ENCODE measurements at regions not wholly inside any gene's neighbourhood (a gene's known extent, or its start where the extent isn't known, plus 50 kb on each side); places are given as distances from the start of the nearest gene placed in this dataset.

DNA sequence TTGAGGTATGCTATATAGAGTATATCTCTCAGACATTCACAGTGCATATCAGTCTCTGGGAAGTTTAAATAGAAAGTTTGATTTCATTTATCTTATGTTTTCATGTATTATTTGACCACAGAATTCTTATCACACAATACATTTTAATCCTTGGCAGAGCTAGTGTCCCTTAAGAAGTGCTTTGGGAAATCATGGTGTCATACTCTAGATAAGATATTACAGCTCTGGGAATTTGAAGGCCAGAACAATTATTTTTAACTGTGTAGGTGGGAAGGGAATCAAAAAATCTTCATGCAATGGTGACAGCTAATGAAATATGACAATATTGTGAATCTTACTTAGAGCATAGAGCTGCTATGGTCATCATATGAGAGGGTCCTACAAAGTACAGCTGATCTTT is 451.3 kb upstream of the FAM98A start:
- H4K8ac ChIP-seq (ENCODE audit: extremely low read depth, insufficient read depth, low read length) = no peak overlapping the region
- no peaks in the 10 kb centered on the region for H3K79me2 ChIP-seq (ENCODE audit: control insufficient read depth in 1 of 2, insufficient read depth in 2 of 2, low read length in 2 of 2)
- H2BK120ac ChIP-seq (replicated peaks; ENCODE audit: low read depth, low read length) = no peak overlapping the region
- no peaks in the 10 kb centered on the region for H3K9me3 ChIP-seq (ENCODE audit: insufficient read depth in 2 of 2, low read depth in 1 of 2, low read length in 1 of 2)
- TF ChIP-seq, protein P1, sequence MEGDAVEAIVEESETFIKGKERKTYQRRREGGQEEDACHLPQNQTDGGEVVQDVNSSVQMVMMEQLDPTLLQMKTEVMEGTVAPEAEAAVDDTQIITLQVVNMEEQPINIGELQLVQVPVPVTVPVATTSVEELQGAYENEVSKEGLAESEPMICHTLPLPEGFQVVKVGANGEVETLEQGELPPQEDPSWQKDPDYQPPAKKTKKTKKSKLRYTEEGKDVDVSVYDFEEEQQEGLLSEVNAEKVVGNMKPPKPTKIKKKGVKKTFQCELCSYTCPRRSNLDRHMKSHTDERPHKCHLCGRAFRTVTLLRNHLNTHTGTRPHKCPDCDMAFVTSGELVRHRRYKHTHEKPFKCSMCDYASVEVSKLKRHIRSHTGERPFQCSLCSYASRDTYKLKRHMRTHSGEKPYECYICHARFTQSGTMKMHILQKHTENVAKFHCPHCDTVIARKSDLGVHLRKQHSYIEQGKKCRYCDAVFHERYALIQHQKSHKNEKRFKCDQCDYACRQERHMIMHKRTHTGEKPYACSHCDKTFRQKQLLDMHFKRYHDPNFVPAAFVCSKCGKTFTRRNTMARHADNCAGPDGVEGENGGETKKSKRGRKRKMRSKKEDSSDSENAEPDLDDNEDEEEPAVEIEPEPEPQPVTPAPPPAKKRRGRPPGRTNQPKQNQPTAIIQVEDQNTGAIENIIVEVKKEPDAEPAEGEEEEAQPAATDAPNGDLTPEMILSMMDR (IDR thresholded peaks at IDR 0.05; ENCODE audit: control extremely low read depth in 1 of 3, insufficient read depth in 1 of 3, low read depth in 1 of 3, low read length in 3 of 3) = no peak
- TF ChIP-seq SP2 (IDR thresholded peaks at IDR 0.05; ENCODE audit: low read length) (no peak), NRF1 (IDR thresholded peaks at IDR 0.05; ENCODE audit: low read depth, low read length) (no peak), RNF2 (IDR thresholded peaks at IDR 0.05; ENCODE audit: borderline replicate concordance, low read depth, low read length, missing control alignments, poor library complexity, severe bottlenecking) (no peak), POLR2A (IDR thresholded peaks at IDR 0.05; ENCODE audit: control extremely low read depth in 1 of 2, low read depth in 2 of 2, low read length in 2 of 2) (no peak), RBBP5 (IDR thresholded peaks at IDR 0.05; ENCODE audit: borderline replicate concordance, low read depth, low read length) (no peak), TAF7 (optimal IDR thresholded peaks at IDR 0.05; ENCODE audit: borderline replicate concordance, low read depth, low read length) (no peak), ZNF274 (IDR thresholded peaks at IDR 0.05; ENCODE audit: borderline replicate concordance, extremely low read depth, low read length) (no peak), PHF8 (conservative IDR thresholded peaks at IDR 0.05; ENCODE audit: low read depth, low read length) (no peak), CREB1 (IDR thresholded peaks at IDR 0.05) (no peak)
- H3K27ac ChIP-seq (ENCODE audit: low read depth, low read length) = no peak overlapping the region
- H2AK5ac ChIP-seq (ENCODE audit: low read depth, low read length) = no peak overlapping the region
- H3K36me3 ChIP-seq (ENCODE audit: control insufficient read depth in 2 of 4, insufficient read depth in 4 of 4, low read length in 3 of 4) = no peaks in the 10 kb centered on the region
- H3K4me2 ChIP-seq (ENCODE audit: insufficient read depth in 1 of 2, low read depth in 2 of 2, low read length in 2 of 2) = no peak overlapping the region
- H2BK5ac ChIP-seq (ENCODE audit: low read depth, low read length) = no peak overlapping the region
- FAIRE-seq (no peak), DNase-seq (ENCODE audit: low read depth in 1 of 2, low spot score in 2 of 2) (no peak)
- ChIA-PET CTCF (ENCODE audit: partially characterized antibody) (interaction anchor here (0.5 kb wide), 2 partner anchors 111 to 179 kb away, joined by 3 to 5 read pairs; no protein-coding TSS in a partner anchor), POLR2A (ENCODE audit: partially characterized antibody) (no interaction called here)
- H3K4me1 ChIP-seq (replicated peaks in 1 of 4; ENCODE audit: control insufficient read depth in 3 of 4, insufficient read depth in 4 of 4, low read length in 3 of 4) = no peaks in the 10 kb centered on the region
- H4K5ac ChIP-seq (ENCODE audit: insufficient read length, low read depth, low read length) = no peak overlapping the region
- no peak overlapping the region for H3K9ac ChIP-seq (replicated peaks in 1 of 4; ENCODE audit: extremely low read depth in 1 of 4, low read depth in 3 of 4, low read length in 3 of 4)
- H3K4ac ChIP-seq (replicated peaks; ENCODE audit: insufficient read length, low read depth, low read length) = no peak overlapping the region
- no peaks in the 10 kb centered on the region for H3K79me1 ChIP-seq (ENCODE audit: low read depth, low read length)
- no peak overlapping the region for H3K56ac ChIP-seq (replicated peaks; ENCODE audit: insufficient read length, low read depth, low read length)
- no peak overlapping the region for H2BK20ac ChIP-seq (ENCODE audit: low read length)
- no peak overlapping the region for H2BK12ac ChIP-seq (ENCODE audit: low read depth, low read length)
- H3K4me3 ChIP-seq (ENCODE audit: extremely low read depth in 1 of 4, insufficient read depth in 2 of 4, low read depth in 3 of 4, low read length in 4 of 4) = no peak overlapping the region
- no peak overlapping the region for H3K18ac ChIP-seq (ENCODE audit: extremely low read depth, low read length)
- no peak overlapping the region for H3K23ac ChIP-seq (ENCODE audit: insufficient read length)
- no peaks in the 10 kb centered on the region for H4K20me1 ChIP-seq (replicated peaks in 1 of 2; ENCODE audit: control insufficient read depth in 1 of 2, insufficient read depth in 2 of 2, low read length in 2 of 2)
- H4K91ac ChIP-seq (replicated peaks; ENCODE audit: insufficient read length, low read length) = no peak overlapping the region
- H3K23me2 ChIP-seq (ENCODE audit: low read depth, low read length) = no peaks in the 10 kb centered on the region
- no peak overlapping the region for H3K14ac ChIP-seq (ENCODE audit: insufficient read length)
- no peak overlapping the region for H2AFZ ChIP-seq (ENCODE audit: low read length)
- no peaks in the 10 kb centered on the region for H3K27me3 ChIP-seq (replicated peaks in 1 of 4; ENCODE audit: control insufficient read depth in 3 of 4, extremely low read depth in 1 of 4, insufficient read depth in 3 of 4, low read length in 3 of 4)
- H2BK15ac ChIP-seq (ENCODE audit: low read length) = no peak overlapping the region

Data from H1 (cell line).